Mesendoderm (in vitro differentiated cells): ENCODE measurements at regions not wholly inside any gene's neighbourhood (a gene's known extent, or its start where the extent isn't known, plus 50 kb on each side); places are given as distances from the start of the nearest gene placed in this dataset.

Experiments used
- DNase-seq: peaks from one replicate; pipeline ENCODE4 v3.0.0; 2013
- H2AK5ac ChIP-seq: 2 replicates; pipeline ENCODE4 v1.6.1; 2013; ENCODE audit warnings: low read length, inconsistent platforms
- H2BK120ac ChIP-seq: 2 replicates; pipeline ENCODE4 v1.6.1; 2013; ENCODE audit warnings: low read depth, mild to moderate bottlenecking, low read length, moderate library complexity, mixed read lengths
- H2BK15ac ChIP-seq: replicated peaks from 2 replicates; pipeline ENCODE4 v1.6.1; 2013; ENCODE audit warnings: low read depth, mild to moderate bottlenecking, moderate library complexity
- H2BK5ac ChIP-seq: 2 replicates; pipeline ENCODE4 v1.6.1; 2013; ENCODE audit warnings: low read length, inconsistent platforms
- H3K18ac ChIP-seq: 2 replicates; pipeline ENCODE4 v1.6.1; 2013; ENCODE audit warnings: mild to moderate bottlenecking, low read length, mixed read lengths
- H3K23ac ChIP-seq: one replicate; pipeline ENCODE4 v1.6.1; 2013; ENCODE audit warnings: low read length
- H3K27ac ChIP-seq: 2 replicates; pipeline ENCODE4 v1.5.1; 2013; ENCODE audit warnings: low read depth, mild to moderate bottlenecking, inconsistent platforms, low read length, moderate library complexity
- H3K27me3 ChIP-seq: 2 replicates; pipeline ENCODE4 v1.6.1; 2013; ENCODE audit warnings: low read length, control low read depth, mild to moderate bottlenecking, inconsistent platforms; ENCODE audit not compliant: insufficient read depth, poor library complexity
- H3K36me3 ChIP-seq: 2 replicates; pipeline ENCODE4 v1.6.1; 2013; ENCODE audit warnings: low read length, inconsistent platforms; ENCODE audit not compliant: control insufficient read depth, insufficient read depth
- H3K4ac ChIP-seq: one replicate; pipeline ENCODE4 v1.6.1; 2013; ENCODE audit warnings: low read depth, mild to moderate bottlenecking, low read length, moderate library complexity
- H3K4me1 ChIP-seq: 2 replicates; pipeline ENCODE4 v1.6.1; 2013; ENCODE audit warnings: low read depth, low read length, inconsistent platforms; ENCODE audit not compliant: control insufficient read depth
- H3K4me2 ChIP-seq: 2 replicates; pipeline ENCODE4 v1.6.1; 2013; ENCODE audit warnings: low read length
- H3K4me3 ChIP-seq: 2 replicates; pipeline ENCODE4 v1.5.1; 2013; ENCODE audit warnings: mild to moderate bottlenecking, low read length
- H3K56ac ChIP-seq: one replicate; pipeline ENCODE4 v1.6.1; 2013; ENCODE audit warnings: low read length
- H3K79me1 ChIP-seq: 2 replicates; pipeline ENCODE4 v1.6.1; 2013; ENCODE audit warnings: low read length, inconsistent platforms
- H3K79me2 ChIP-seq: 2 replicates; pipeline ENCODE4 v1.6.1; 2013; ENCODE audit warnings: mild to moderate bottlenecking, low read length; ENCODE audit not compliant: control insufficient read depth, insufficient read depth
- H3K9ac ChIP-seq: 2 replicates; pipeline ENCODE4 v1.6.1; 2013; ENCODE audit warnings: low read length, inconsistent platforms
- H4K5ac ChIP-seq: one replicate; pipeline ENCODE4 v1.6.1; 2013; ENCODE audit warnings: low read length
- H4K8ac ChIP-seq: one replicate; pipeline ENCODE4 v1.6.1; 2013; ENCODE audit warnings: low read depth, mild to moderate bottlenecking, control low read depth, low read length, moderate library complexity
- WGBS: extraction: QIAGEN DNeasy Blood & Tissue Kit; methylation state at CpG from one replicate; pipeline ENCODE4 v1.1.7; 2013; ENCODE audit warnings: low lambda C conversion rate, missing lambda C conversion rate; ENCODE audit not compliant: insufficient coverage; ENCODE audit errors: extremely low coverage; 5-methylcytosine and 5-hydroxymethylcytosine counted together

- Histone ChIP-seq H3K4me3 (no peak overlapping the region), H2BK5ac (no peak overlapping the region), H3K9ac (no peak overlapping the region), H3K23ac (no peak overlapping the region), H3K4ac (no peak overlapping the region), H3K79me2 (no peaks in the 10 kb centered on the region), H4K8ac (no peak overlapping the region), H4K5ac (no peak overlapping the region), H3K56ac (no peak overlapping the region), H3K27ac (no peak overlapping the region), H3K4me1 (no peaks in the 10 kb centered on the region), H3K36me3 (no peaks in the 10 kb centered on the region), H3K18ac (no peak overlapping the region), H2BK120ac (no peak overlapping the region), H2BK15ac (no peak overlapping the region), H3K27me3 (no peaks in the 10 kb centered on the region), H2AK5ac (no peak overlapping the region), H3K4me2 (no peak overlapping the region), H3K79me1 (no peaks in the 10 kb centered on the region)
- no CpG with 5 or more reads among the region's 13 CpGs for WGBS
- DNase-seq: no peak
Observed at GRCh38 chr6:1251198-1252155, 60.4 kb upstream of the FOXQ1 start.

GRCh38 chr6:1250489-1251197 lies 61.3 kb upstream of the FOXQ1 start:
- no peaks in the 10 kb centered on the region for H3K4me1 ChIP-seq
- H2BK120ac ChIP-seq: no peak overlapping the region
- no peak overlapping the region for H3K4me3 ChIP-seq
- H3K18ac ChIP-seq: no peak overlapping the region
- no peak overlapping the region for H2BK15ac ChIP-seq
- no CpG with 5 or more reads among the region's 12 CpGs for WGBS
- H2AK5ac ChIP-seq: no peak overlapping the region
- no peaks in the 10 kb centered on the region for H3K79me1 ChIP-seq
- H3K4ac ChIP-seq: no peak overlapping the region
- no peak overlapping the region for H3K56ac ChIP-seq
- H3K4me2 ChIP-seq: no peak overlapping the region
- no peaks in the 10 kb centered on the region for H3K79me2 ChIP-seq
- H4K8ac ChIP-seq: no peak overlapping the region
- H3K36me3 ChIP-seq: no peaks in the 10 kb centered on the region
- no peak overlapping the region for H3K27ac ChIP-seq
- H2BK5ac ChIP-seq: no peak overlapping the region
- DNase-seq: no peak
- H3K9ac ChIP-seq: no peak overlapping the region
- H3K23ac ChIP-seq: no peak overlapping the region
- no peaks in the 10 kb centered on the region for H3K27me3 ChIP-seq
- no peak overlapping the region for H4K5ac ChIP-seq

- Histone ChIP-seq H3K4ac (no peak overlapping the region), H3K79me1 (no peaks in the 10 kb centered on the region), H3K36me3 (no peaks in the 10 kb centered on the region), H2BK5ac (no peak overlapping the region), H2BK120ac (no peak overlapping the region), H3K4me3 (no peak overlapping the region), H2AK5ac (no peak overlapping the region), H3K4me1 (no peaks in the 10 kb centered on the region), H3K27ac (no peak overlapping the region), H3K18ac (no peak overlapping the region), H3K23ac (no peak overlapping the region), H3K56ac (no peak overlapping the region), H2BK15ac (no peak overlapping the region), H3K9ac (no peak overlapping the region), H3K79me2 (no peaks in the 10 kb centered on the region), H3K27me3 (no peaks in the 10 kb centered on the region), H4K8ac (no peak overlapping the region), H4K5ac (no peak overlapping the region), H3K4me2 (no peak overlapping the region)
- no CpG with 5 or more reads among the region's 3 CpGs for WGBS
- DNase-seq: no peak
Observed at GRCh38 chr6:1247894-1248293, 64.0 kb upstream of the FOXQ1 start.

GRCh38 chr6:1247056-1247455 lies 64.8 kb upstream of the FOXQ1 start:
- Histone ChIP-seq H3K18ac (no peak overlapping the region), H3K79me2 (no peaks in the 10 kb centered on the region), H2BK15ac (no peak overlapping the region), H3K9ac (no peak overlapping the region), H2BK5ac (no peak overlapping the region), H2AK5ac (no peak overlapping the region), H4K8ac (no peak overlapping the region), H3K4me2 (no peak overlapping the region), H3K4ac (no peak overlapping the region), H2BK120ac (no peak overlapping the region), H3K27ac (no peak overlapping the region), H3K56ac (no peak overlapping the region), H3K27me3 (no peaks in the 10 kb centered on the region), H3K79me1 (no peaks in the 10 kb centered on the region), H3K23ac (no peak overlapping the region), H3K4me1 (no peaks in the 10 kb centered on the region), H3K36me3 (no peaks in the 10 kb centered on the region), H4K5ac (no peak overlapping the region), H3K4me3 (no peak overlapping the region)
- DNase-seq: no peak
- 100% methylated on average over 4 of the region's 5 CpGs for WGBS

GRCh38 chr6:1244941-1245340 lies 67.0 kb upstream of the FOXQ1 start:
- no peak overlapping the region for H2BK5ac ChIP-seq
- H3K4me1 ChIP-seq: no peaks in the 10 kb centered on the region
- DNase-seq: no peak
- H3K36me3 ChIP-seq: no peaks in the 10 kb centered on the region
- no peak overlapping the region for H2BK120ac ChIP-seq
- H3K79me1 ChIP-seq: no peaks in the 10 kb centered on the region
- no peak overlapping the region for H3K4ac ChIP-seq
- no peak overlapping the region for H2AK5ac ChIP-seq
- no peak overlapping the region for H3K9ac ChIP-seq
- H3K23ac ChIP-seq: no peak overlapping the region
- H3K79me2 ChIP-seq: no peaks in the 10 kb centered on the region
- no peak overlapping the region for H3K4me3 ChIP-seq
- H3K4me2 ChIP-seq: no peak overlapping the region
- H2BK15ac ChIP-seq: no peak overlapping the region
- no peak overlapping the region for H3K27ac ChIP-seq
- H4K5ac ChIP-seq: no peak overlapping the region
- WGBS: no CpG with 5 or more reads among the region's 16 CpGs
- H3K27me3 ChIP-seq: no peaks in the 10 kb centered on the region
- no peak overlapping the region for H3K18ac ChIP-seq
- no peak overlapping the region for H3K56ac ChIP-seq
- H4K8ac ChIP-seq: no peak overlapping the region
